Stimulated activated CD8-positive, alpha-beta memory T cell treated with anti-CD3 and anti-CD28 coated beads, Interleukin-12 subunit alpha, Interleukin-12 subunit beta, amount 100 ng/mL, for 4 hours (primary cell): ENCODE measurements at regions not wholly inside any gene's neighbourhood (a gene's known extent, or its start where the extent isn't known, plus 50 kb on each side); places are given as distances from the start of the nearest gene placed in this dataset.

ENCODE experiments used
- DNase-seq: peaks from one replicate; pipeline ENCODE4 v3.0.0-alpha.2; 2020; ENCODE audit warnings: low read depth

DNA sequence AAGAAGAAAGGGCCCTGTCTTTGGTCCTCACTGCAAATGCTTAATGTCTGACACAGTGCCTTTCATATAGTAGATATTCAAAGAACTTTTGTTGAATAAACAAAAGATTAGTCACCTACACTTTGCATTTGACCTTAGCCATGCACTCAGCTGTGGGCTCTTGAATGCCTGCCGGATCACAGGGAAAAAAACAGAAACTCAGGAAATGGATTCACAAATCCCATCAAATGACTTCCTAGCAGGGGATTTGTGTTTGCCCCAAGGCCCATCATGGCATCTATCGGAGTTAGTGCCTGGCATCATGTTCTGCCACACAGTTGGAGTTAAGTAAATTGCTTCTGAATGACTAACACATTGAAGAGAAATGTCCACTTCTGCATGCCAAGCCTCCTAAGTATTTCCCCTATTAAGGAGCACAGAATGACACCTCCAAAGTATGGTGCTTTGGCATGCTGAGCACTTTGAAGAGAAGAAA lies 72.3 kb upstream of the DST start:
- no peak for DNase-seq

- DNase-seq: no peak
Measured at GRCh38 chr6:56714273-56714672, 71.6 kb upstream of the DST start.

GRCh38 chr6:56713254-56713672 lies 70.6 kb upstream of the DST start:
- no peak for DNase-seq

GRCh38 chr6:56710967-56711366 lies 68.3 kb upstream of the DST start:
- DNase-seq: no peak

DNA sequence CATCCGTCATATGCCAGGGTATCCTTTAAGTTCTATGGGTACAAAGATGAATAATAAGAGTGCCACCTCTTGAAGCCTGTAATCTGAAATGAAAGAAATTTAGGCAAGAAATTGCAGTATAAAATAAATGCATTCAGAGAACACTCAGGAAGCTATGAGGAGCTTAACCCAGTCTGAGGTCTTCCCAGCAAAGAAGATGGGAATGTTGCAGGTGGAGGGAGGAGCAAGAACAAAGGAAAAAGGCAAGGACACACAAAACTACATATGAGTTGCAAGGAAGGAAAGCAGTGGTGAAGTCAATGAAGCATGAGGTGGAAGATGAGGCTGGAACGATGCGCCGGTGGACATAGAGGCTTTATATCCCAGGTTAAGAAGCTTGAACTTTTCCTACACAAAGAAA lies 67.0 kb upstream of the DST start:
- no peak for DNase-seq

- DNase-seq: no peak
Measured at GRCh38 chr6:56708810-56709597, 66.3 kb upstream of the DST start.

- DNase-seq: no peak
Measured at GRCh38 chr6:56706981-56707726, 64.5 kb upstream of the DST start.

- DNase-seq: no peak
Measured at GRCh38 chr6:56699066-56699654, 56.5 kb upstream of the DST start.

GRCh38 chr6:56695702-56696101 lies 53.0 kb upstream of the DST start:
- no peak for DNase-seq

- no peak for DNase-seq
Measured at GRCh38 chr6:56694002-56694401, 51.3 kb upstream of the DST start.

DNA sequence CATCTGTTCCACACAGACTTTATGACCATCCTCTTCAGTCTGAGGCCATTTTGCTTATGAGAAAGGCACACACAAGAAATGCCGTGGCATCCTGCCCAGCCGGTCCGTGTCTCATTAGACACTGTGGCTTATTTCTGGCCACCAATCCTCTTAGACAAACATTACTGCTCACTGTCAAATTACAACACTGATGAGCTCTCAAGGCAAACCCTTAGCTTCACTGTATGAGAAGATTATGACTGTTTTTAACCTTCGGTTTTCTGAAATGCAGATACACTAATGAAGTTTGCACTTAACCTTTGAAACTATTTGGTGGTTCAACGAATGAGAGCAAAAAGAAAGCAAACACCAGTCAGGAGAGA lies 50.5 kb upstream of the DST start:
- no peak for DNase-seq

GRCh38 chr6:56692523-56693245 lies 50.0 kb upstream of the DST start:
- no peak for DNase-seq
